Choroid plexus epithelial cell (primary cell): ENCODE measurements at regions not wholly inside any gene's neighbourhood (a gene's known extent, or its start where the extent isn't known, plus 50 kb on each side); places are given as distances from the start of the nearest gene placed in this dataset.
"Not testable (repeated sequence)": the region's sequence is repeated elsewhere in the genome, so short reads cannot be mapped to it uniquely, and the experiment has no call there.

Experiments used
- DNase-seq: peaks from one replicate; pipeline ENCODE4 v3.0.0-alpha.2; 2010; ENCODE audit warnings: low read depth
- H3K4me3 ChIP-seq: 2 replicates; pipeline ENCODE4 v1.5.1; 2011; ENCODE audit warnings: low read depth, mild to moderate bottlenecking, control low read depth, low read length, moderate library complexity
- TF ChIP-seq, protein P1 (sequence below): conservative IDR thresholded peaks from 2 replicates; pipeline ENCODE4 v1.5.1; 2011; ENCODE audit warnings: low read depth, mild to moderate bottlenecking, control low read depth, inconsistent platforms, low read length, moderate library complexity

GRCh38 chr2:209236377-209236776 lies 187.5 kb upstream of the MAP2 start:
- TF ChIP-seq, protein P1, sequence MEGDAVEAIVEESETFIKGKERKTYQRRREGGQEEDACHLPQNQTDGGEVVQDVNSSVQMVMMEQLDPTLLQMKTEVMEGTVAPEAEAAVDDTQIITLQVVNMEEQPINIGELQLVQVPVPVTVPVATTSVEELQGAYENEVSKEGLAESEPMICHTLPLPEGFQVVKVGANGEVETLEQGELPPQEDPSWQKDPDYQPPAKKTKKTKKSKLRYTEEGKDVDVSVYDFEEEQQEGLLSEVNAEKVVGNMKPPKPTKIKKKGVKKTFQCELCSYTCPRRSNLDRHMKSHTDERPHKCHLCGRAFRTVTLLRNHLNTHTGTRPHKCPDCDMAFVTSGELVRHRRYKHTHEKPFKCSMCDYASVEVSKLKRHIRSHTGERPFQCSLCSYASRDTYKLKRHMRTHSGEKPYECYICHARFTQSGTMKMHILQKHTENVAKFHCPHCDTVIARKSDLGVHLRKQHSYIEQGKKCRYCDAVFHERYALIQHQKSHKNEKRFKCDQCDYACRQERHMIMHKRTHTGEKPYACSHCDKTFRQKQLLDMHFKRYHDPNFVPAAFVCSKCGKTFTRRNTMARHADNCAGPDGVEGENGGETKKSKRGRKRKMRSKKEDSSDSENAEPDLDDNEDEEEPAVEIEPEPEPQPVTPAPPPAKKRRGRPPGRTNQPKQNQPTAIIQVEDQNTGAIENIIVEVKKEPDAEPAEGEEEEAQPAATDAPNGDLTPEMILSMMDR: no peak
- no peak overlapping the region for H3K4me3 ChIP-seq
- DNase-seq: no peak

- TF ChIP-seq, protein P1: no peak
- no peak overlapping the region for H3K4me3 ChIP-seq
- DNase-seq: no peak
Observed at GRCh38 chr2:209238765-209239584, 184.9 kb upstream of the MAP2 start.

DNA sequence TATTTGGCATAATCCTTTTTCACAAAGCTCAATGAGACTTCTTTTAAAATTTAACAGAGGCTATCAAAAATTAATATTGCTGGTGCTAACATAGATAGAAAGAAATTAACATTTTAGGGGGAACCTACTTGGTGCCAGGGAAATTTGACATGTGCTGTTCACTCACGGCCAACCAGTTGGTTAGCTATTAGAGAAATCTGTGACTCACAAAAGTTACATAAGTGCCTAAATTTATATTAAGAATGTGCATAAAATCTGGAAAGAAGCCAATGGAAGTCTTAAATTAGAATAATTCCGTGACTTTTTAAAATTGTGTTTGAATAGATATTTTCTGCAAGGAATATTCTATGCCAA lies 184.3 kb upstream of the MAP2 start:
- no peak for DNase-seq
- TF ChIP-seq, protein P1: no peak
- no peak overlapping the region for H3K4me3 ChIP-seq

DNA sequence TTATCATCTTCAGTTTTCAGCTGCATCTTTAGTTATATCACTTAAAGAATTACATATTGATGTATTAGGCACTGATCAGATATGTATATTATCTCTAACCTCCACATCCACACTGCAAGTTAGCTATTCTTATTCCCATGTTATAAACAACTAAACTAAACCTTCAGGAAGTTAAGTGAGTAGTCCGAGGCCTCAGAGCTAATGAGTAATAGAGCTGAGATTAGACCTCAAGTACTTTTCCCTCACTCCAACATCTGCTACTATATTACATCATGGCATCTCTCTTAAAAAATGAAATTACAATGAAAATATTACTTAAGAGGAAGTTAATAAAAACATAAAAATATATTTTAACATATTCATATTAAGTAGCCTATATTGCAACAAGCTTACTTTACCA lies 183.6 kb upstream of the MAP2 start:
- TF ChIP-seq, protein P1: no peak

DNA sequence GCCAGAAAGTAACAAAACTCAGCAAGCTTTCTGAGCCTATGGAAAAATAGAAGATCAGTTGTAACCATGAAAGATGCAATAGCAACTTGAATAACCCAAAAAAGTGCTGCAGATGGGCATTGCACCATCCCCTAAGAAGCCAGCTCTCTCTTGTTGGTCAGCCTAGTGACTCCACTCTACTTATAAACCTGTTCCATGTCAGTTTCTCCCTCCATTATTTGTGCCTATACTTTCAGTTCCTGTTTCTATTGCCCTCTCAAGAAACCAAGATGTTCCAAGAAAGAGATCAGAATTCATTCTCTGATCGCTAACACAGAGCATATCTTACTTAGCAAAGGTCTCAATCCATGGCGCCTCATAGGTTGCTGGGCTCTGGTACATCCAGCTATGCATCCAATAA lies 170.3 kb upstream of the MAP2 start:
- DNase-seq: no peak
- TF ChIP-seq, protein P1: no peak
- no peak overlapping the region for H3K4me3 ChIP-seq

More for the DNA sequence above, 183.6 kb upstream of the MAP2 start:
- no peak for DNase-seq
- H3K4me3 ChIP-seq: no peak overlapping the region

GRCh38 chr2:209259767-209260166 lies 164.1 kb upstream of the MAP2 start:
- TF ChIP-seq, protein P1: no peak
- no peak for DNase-seq
- no peak overlapping the region for H3K4me3 ChIP-seq

GRCh38 chr2:209260281-209260680 lies 163.6 kb upstream of the MAP2 start:
- no peak overlapping the region for H3K4me3 ChIP-seq
- TF ChIP-seq, protein P1: no peak
- no peak for DNase-seq

- H3K4me3 ChIP-seq, DNase-seq: not testable (repeated sequence)
Observed at GRCh38 chr2:209261366-209262053, 162.3 kb upstream of the MAP2 start.
